ENCODE measurements at regions not wholly inside any gene's neighbourhood (a gene's known extent, or its start where the extent isn't known, plus 50 kb on each side); places are given as distances from the start of the nearest gene placed in this dataset.
"Not testable (repeated sequence)": the region's sequence is repeated elsewhere in the genome, so short reads cannot be mapped to it uniquely, and the experiment has no call there.

DNA sequence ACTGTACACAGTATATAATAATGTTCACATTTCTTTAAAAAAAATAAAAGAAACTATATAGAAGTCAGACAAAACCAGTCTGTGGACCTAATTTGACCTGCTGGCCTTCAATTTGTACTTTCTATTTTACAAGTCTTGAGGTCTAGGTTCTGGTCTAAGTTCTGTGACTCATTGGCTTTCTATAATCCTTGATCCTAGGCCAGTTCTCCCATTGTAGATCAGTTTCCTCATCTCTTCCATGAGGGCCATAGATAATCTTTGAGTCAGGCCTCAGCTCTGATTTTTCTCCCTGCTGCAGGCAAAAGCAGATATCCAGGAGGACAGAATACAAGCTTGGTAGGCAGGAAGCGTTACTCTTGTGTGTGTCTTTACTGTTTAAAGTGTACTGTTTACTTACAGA is 603.7 kb upstream of the CAMK1G start:
- no peak for DNase-seq

DNA sequence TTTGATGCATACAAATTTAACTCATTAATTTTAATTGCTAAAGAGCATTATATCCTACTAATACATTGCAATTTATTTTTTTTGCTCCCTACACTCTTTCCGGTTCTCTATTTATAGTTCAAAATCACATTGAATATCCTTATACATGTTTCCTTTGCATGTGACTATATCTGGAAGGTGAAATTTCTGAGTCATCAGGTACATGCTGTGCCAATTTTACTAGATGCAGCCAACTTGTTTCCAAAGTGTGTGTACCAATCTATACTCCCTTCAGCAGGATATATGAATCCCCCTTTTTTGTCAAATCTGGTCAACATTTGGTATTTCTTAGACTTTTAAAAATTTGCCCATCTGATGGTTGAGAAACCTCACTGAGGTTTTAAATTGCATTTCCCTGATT is 602.9 kb upstream of the CAMK1G start:
- DNase-seq = no peak

DNA sequence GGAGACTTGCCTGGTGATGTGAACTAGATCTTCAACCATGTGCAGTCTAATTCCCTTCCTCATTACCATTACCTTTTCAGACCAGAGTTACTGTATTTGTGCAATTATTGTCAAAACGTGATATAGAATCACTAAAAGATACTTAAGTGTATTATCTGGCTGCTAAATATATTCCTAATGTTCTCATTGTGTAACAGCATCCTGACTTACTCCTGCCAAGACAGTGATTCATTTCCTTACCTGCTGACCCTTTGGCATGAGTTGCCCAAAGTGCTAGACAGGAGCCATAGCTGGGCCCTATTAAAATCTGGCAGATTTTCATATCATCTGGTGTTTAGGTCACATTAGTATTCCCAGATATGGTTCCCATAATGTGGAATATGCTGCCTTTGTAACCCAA is 598.3 kb upstream of the CAMK1G start:
- DNase-seq = no peak

DNA sequence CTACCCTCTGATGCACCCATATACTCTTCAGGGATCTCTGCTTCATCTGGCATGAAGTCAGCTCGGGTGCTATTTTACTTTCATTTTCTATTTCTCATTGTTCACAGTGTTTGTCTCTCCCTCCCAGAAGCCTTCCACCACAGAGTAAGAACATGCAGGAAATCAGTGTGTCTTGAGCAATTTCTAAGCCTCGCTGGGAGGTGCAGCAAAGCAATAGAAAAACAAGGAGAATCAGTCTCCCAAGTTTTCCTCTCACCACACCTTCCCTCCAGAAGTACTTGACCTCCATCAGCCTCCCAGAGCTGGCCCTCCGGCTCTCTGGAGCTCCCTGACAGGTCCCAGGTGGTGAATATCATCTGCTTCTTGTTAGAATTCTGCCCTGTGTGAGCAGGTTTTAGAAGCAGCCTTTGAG is 594.7 kb upstream of the CAMK1G start:
- peak; percentile 36 for DNase-seq

DNA sequence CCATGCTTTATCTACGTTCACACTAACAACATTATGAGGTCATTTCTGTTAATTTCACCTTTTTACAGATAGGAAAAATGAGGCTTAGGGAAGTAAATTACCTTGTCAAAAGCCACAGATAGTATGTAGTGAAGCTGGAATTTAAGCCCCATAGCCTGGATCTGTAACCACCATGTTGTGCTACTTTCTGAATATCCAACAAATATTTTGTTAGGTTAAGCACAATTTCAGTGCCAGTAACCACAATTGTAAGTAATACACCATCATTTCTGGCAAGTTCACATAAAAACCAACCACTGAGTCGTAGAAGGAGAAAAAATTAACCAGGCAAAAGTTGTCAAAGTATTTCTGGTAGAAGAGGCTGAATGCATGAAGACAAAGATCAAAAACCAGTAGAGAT is 593.1 kb upstream of the CAMK1G start:
- DNase-seq = no peak

DNA sequence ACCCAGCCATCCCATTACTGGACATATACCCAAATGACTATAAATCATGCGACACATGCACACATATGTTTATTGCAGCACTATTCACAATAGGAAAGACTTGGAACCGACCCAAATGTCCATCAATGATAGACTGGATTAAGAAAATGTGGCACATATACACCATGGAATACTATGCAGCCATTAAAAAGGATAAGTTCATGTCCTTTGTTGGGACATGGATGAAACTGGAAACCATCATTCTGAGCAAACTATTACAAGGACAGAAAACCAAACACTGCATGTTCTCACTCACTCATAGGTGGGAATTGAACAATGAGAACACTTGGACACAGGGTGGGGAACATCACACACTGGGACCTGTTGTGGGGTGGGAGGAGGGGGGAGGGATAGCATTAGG is 586.5 kb upstream of the CAMK1G start:
- not testable (repeated sequence) for DNase-seq

DNA sequence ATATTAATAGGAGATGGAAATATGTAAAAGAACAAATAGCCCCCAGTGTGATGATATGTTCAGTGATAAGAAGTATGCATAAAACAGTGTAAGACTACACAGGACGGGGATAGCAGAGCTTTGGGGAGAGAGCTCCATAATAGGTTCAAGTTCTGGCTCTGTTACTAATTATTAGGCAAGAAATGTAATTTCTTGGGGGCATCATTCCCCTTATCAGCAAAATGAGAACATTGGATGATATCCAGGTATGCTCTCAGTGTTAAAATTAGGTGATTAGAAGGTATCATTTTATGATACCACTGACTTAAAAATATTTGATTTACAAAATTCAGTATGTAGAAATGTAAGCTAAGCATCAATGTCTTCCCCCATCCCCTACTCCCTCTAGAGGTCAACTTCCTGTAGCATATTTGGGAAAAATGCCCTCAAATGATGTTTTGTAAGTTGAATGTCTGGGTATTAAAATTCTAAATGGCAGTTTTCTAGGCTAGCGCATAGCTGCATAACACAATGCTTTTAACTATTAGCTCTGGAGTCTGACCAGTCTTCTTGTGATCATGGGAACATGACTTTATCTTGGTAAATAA is 585.7 kb upstream of the CAMK1G start:
- no peak for DNase-seq

DNA sequence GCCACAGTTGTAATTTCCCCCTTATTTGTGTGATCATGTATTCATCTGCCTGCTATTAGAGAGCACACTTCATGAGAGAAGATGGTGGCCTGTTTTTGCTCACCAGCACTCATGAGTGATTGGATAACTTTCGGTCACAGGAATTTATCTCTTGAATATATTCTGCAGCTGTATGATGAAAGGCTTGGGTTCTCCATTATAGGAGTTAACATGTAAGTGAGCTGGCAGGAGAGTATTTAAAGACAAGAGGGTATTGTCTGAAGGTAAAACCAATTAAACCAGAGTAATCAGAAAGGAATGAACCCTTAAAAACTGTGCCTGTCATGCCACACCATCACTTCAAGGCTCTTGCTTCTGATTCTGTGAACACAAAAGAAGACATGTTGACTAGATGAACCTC is 574.9 kb upstream of the CAMK1G start:
- no peak for DNase-seq

DNA sequence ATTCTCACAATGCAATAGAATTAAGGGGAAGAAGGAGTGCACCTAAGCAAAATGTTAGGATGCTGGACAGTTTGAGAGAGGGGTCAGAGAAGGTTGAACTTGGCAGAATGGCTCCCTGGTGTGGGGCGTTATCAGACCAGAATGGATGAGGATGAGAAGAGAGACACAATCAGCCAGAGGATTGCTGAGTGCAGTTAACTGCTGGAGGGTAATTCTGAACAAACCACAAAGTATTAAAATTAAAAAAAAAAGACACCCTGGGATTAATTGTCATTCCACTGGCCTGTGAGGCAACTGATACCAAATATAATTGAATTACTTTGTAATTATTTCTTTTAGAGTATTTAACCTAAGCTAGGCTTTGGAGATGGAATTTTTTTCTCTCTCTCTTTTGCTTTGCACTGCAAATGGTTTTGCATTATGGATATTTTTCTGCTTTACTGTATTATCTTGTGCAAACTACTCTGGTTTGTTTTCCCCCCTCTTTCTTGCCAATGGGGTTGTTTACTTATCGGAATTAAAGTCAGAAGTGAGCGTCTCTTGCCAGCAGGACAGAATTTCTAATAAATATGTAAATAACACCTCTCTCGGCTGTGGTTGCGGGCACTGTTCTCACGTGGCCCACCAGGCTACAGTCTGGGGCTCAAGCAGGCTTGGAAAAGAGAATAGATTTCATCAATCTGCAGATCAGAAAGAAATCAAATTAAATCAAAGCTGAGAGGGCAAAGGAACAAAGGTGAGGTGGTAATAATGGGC is 572.9 kb upstream of the CAMK1G start:
- DNase-seq = no peak

DNA sequence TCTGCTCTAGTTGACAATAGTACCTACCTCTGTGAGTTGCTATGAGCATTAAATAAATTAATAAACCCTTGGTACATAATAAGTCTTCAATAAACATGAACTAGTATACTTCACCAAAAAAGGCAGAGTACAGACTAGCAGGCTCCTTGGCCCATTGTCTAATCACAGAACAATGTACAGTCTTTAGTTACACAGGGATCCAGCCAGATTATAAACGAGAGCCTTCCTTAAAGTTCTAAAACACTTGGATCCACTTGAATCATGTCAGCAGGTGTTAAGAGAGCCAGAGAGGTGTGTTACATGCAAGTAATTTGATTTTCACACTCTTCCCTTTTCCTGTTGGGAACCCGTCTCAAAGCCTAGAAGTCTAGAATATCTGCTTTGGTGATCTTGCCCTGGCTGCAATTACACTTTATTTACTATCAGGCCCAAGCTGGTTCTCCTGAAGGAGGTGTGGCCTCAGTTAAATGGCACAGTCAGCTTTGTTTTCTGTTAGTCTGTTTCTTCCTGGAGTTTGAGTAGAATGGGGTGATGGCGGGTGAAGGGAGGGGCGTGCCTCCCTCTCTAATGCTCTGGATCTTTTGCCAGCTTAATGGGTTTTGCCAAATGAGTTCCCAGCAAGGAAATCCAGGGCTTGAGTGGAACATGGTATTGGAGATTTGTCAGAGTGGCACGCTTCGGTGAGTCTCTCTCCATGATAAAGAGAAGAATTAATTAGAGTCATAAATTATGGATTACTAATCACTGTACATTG is 570.9 kb upstream of the CAMK1G start:
- DNase-seq = no peak

DNA sequence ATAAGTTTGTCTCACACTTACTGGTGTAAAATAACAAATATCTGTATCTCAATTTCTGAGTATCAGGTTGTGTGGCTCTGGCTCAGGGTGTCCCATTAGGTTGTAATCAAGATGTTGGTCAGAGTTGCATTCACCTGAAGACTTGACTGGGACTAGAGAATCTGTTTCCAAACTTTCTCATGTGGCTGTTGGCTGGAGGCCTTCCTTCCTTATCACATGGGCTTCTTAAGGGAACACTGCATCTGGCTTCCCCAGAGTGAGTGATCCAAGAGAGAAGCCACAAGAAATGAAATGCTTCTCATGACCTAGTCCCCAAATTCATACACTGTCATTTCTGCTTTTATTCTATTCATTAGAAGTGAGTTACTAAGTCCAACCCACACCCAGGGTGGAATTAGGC is 568.4 kb upstream of the CAMK1G start:
- no peak for DNase-seq

DNA sequence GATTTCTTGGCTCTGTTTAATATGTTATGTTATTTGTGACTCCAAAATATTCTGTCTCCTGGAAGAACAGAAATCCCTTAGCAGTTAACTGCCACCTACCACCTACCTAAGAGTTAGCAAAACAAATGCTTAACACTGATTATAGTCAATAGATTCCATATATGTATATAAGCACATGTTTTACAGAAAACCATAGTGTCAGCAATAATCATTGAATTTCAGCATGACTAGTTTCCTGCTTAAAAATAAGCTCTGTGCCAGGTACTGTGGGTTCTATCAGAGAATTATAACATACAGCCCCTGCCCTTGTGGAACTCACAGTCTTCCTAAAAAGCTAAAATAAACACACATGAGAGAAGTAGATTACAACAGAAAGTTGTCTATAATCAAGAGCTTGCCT is 561.9 kb upstream of the CAMK1G start:
- DNase-seq = no peak

DNA sequence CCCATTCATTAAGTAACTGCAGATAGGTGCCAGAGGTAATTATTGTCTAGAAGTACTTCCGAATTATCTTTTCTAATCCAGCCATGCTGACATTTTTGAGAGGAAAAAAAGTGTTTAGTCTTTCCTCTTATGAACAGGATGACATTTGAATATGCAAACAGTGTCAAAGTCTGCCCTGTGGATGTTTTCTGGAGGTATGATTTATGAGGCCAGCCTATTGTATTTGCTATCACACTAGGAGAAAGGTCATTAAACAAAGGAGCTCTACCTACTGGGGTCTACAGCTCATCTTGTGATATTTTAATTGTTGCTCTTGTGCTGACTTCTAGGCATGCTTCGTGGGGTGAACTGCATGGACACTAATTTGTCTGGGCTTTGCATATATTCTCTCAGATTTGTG is 559.7 kb upstream of the CAMK1G start:
- no peak for DNase-seq

DNA sequence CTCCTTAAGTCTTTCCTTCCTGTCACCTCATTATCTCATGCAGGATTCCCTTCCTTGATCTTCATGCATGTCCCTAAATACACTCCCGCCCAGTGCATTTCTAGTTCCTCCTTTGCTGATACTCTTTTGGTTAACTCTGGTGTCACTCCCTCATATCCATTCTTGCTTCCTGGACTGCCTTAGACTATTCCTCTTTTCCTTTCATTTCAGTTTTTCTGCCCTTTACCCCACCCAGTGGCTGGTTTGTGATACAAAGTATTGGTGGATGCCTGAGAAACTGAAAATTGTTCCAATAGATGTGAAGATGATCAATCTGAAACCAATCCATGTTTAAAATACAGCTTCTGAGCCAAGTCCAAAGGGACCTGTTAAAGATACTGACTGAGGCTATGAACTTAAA is 553.8 kb upstream of the CAMK1G start:
- DNase-seq = no peak

DNA sequence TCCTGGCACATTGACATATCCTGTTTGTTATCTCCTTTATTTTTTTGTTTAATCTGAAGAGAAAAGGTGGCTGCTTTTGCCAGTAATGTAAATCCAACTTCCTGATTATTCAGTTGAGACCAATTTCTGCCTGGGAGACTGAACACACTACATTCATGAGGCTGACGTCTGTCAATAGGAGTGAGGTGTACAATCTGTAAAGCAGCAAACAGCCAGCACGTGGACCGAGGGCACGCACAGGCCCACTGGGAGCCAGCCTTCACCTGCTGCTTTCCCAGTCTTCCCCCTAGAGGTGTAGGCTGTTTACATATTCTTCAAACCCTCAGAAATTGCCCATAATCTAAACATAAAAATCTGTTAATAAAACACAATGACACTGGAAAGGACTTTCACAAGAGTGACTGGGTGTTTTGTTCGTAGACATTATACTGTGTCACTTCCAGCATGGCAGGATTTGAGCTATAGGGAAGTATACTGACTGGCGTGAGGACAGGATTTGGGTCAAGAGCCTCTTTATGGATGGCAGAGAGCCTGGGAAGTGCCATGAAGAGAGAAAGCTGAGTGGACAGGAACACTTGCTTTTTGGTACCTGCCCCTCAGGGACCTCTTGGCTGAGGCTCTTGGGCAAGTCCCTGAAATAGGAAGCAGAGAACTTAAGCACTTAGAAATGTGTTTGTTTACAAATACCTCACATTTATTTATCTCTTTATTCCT is 552.9 kb upstream of the CAMK1G start:
- no peak for DNase-seq

DNA sequence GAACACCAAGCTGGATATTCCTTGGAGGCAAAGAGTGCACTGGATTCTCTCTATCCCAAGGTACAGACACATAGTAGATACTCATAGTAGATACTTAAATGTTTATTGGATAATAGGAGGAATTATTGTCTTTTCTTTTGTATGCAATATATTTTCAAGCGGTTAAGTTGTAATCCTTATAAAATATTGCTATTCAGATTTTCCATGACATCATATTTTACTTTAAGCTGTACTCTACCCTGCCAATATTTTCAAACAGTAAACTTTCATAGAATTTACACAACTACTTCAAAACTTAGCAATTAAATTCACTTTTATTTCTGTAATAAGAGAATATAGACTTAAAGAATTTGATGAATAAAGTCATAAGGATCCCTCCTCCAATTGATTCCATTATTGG is 546.5 kb upstream of the CAMK1G start:
- no peak for DNase-seq

DNA sequence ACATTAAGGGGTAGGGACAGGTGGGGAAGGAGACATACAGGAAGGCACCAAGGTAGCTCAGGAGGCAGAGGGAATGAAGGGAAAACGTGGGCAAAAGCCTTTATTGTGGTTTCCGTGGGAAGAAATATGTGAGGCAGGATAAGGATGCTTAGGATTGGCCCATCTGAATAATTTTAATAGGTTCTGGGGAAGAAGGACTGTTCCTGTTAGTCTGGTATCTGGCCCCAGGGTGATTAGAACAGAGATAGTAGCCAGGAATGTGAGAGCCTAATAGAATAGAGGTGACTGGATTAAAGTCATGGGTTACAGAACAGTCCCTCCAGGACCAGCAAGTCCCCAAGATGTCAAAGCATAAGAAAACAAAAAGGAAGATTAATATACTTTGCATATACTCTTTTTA is 545.2 kb upstream of the CAMK1G start:
- DNase-seq = no peak

DNA sequence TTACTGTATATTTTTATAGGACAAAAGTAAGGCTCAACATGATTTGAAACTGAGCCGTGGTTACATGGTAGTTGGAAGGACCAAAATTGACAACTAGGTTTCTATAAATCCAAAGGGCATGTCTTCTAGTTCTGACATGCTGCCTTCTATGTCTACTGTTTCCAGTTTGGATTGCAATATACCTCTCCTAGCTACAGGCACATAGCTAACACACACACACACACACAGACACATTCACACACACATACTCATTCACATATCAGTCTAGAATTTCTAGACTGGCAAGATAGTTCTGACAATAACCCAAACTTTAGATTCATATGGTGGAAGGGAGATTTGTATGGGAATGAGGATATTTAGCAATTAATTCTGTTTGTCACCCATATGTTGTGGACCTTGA is 544.8 kb upstream of the CAMK1G start:
- no peak for DNase-seq

DNA sequence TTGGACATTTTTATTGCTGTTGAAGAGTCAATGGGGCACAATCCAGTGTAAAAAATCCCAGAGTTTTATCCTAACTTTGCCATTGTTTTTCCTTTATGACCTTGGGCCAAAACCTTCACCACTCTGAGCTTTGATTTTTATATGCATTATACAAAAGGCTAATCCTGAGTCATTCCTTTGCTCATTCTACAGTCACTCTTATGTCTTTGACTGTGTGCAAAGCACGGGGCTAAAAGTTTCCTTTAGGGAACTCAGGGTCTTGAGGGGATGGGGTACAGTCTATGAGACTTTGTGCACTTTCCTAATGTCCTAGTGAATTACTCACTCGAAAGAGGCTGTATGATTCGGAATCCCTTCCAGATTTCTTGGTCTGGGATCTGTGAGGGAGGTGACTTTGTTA is 543.2 kb upstream of the CAMK1G start:
- no peak for DNase-seq

DNA sequence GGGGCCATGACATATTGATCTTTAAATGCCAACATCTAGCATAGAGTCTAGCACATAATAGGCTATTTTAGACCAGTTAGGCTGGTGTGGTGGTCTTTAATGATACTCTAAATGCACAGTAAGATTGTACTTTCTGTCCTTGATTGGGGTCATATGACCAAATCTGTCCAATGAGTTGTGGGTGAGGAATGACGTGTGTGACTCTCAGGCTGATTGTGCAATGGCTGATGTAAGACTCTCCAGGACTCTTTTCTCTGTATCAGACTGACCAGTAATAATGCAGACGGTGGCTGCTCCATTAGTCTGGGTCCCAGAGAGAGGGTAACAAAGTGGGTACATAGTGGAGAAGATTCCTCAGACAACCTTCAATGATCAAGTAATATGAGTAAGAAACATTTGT is 541.6 kb upstream of the CAMK1G start:
- no peak for DNase-seq

DNA sequence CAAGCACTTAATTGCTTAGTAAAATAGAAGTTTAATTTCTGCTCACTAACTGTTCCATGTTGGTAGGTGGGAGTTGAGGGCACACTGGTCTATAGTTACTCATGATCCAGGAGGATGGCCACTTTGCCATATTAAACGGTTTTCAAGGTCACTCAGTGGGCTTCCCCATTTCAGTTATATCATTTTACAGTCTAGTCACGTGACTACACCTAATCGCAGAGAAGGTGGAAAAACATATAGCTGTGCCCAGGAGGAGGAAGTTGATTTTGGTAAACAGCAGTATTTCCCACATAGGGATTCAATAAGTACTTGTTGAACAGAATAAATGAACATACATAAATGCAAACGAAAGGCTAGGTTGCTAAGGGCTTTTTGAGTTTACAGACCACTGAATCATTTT is 541.1 kb upstream of the CAMK1G start:
- no peak for DNase-seq

DNA sequence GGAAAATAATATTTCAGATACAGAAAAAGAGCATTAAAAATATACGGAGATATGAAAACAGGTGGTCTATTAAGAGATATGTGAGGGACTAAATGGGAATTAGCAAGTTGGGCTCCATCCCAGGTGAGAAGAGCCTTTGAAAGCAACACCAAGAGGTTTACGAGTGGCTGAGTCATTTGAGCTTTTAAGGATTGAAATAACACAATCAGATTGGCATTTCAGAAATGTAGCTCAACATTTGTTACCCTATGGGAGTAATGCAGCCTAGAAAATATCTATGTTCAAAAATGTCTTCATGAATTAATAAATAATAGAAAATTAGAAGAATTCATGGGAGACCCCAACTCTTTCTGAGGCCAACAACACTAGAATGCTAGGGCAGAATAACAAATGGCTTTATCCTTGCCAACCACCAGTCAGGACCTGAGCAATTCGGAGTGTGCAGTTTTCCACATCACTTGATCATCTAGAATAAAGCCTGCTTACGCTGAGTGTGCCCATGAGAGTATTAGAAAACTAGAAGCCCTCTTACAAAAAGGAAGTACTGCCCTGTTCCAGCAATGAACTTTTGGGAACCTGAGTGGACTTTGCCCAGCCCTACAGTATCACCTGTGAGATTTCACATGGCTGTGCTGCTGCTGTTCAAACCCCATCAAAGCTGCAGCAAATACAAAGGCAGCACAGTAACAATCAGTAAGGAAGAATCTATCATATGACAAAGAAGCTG is 538.0 kb upstream of the CAMK1G start:
- no peak for DNase-seq

DNA sequence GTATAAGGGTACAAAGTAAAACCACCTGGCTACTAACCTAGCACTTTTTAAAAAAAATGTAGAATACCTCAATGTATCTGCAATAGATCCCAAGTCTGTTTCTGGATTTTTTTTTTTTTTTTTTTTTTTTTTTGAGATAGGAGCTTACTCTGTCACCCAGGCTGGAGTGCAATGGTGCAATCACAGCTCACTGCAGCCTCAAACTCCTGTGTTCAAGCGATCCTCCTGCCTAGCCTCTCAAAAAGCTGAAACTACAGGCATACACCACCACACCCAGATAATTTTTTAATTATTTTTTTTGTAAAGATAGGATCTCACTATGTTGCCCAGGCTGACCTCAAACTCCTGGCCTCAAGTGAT is 537.5 kb upstream of the CAMK1G start:
- DNase-seq = no peak
